ENCODE measurements at regions not wholly inside any gene's neighbourhood (a gene's known extent, or its start where the extent isn't known, plus 50 kb on each side); places are given as distances from the start of the nearest gene placed in this dataset.

GRCh38 chr3:147866561-147866960, 457.4 kb downstream of the ZIC1 start:
- no peak for DNase-seq

GRCh38 chr3:147872568-147872967, 463.4 kb downstream of the ZIC1 start:
- no peak for DNase-seq

DNA sequence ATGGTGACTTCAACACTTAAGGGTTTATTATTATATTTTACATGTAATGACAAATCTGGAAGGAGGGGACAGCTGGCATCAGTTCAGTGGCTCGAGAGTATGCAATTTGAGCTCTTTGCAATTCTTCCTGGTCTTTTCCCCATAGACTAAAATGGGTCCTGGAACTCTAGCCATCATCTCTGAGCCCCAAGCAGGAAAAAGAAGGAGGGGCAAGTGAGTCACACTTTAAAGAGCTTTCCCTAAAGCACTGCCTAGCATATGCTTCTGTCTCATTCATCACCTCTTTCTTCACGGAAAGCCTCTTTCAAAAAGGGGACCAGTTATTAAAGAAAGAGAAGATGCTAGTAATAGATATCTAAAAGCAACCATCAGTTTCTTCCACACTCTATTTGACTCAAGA, 466.3 kb downstream of the ZIC1 start:
- no peak for DNase-seq

DNA sequence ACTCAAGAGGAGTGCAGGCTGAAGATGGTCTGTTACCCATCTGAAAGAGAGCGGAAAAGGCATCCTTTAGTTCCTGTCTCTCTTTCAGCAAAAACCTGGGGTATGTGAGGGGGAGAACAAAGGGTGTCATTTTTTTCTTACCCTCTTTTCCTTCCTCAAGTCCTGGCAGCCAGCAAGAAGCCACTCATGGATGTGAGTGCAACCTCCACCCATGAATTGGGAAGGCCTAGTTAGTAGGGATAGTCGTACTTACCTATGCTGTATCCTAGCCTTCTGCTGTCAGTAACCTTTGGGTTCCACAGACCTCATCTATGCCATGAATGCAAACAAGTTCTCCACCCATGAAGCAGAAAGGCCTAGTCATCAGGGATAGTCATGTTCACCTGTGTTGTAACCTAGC, 472.8 kb downstream of the ZIC1 start:
- DNase-seq: no peak

- no peak for DNase-seq
Observed at GRCh38 chr3:147886879-147887278, 477.7 kb downstream of the ZIC1 start.

GRCh38 chr3:147887797-147888196, 478.6 kb downstream of the ZIC1 start:
- no peak for DNase-seq

DNA sequence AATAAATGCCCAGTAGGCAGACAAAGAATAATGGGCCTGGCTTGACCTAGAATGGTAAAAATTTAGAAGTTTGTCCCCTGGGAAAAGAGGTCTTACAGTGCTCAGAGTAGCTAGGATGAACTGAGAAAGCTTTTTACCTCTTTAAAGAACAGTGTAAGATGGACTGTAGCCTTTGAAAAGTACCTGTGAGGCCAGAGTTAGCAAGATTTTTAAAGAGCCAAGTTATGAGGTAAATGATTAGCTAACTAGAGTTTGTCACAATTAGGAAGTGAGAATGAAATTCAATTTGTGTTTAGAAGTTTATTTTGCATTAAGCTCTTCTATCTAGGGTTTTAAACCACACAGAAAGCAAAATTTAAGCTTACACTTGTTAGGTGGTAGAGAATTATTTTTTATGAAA, 480.9 kb downstream of the ZIC1 start:
- no peak for DNase-seq

DNA sequence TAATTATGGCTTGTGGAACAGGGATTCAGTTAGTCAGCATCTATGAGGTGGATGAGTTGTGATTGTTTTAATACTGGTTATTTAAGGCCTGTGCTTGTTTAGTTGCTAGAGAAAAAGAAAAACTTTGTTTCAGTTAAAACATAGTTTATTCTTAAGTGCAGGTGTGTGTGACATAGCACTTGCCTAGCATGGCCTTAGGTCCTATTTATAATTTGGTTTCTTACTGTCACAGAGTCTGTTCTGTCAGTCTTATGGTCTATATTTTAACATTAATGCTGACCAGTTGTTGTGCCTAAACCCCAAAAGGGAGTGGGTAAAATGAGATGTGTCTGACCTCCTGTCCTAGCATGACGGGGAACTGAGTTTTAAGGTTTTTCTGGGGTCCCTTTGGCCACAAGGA, 486.3 kb downstream of the ZIC1 start:
- no peak for DNase-seq

GRCh38 chr3:147900851-147901250, 491.7 kb downstream of the ZIC1 start:
- no peak for DNase-seq

DNA sequence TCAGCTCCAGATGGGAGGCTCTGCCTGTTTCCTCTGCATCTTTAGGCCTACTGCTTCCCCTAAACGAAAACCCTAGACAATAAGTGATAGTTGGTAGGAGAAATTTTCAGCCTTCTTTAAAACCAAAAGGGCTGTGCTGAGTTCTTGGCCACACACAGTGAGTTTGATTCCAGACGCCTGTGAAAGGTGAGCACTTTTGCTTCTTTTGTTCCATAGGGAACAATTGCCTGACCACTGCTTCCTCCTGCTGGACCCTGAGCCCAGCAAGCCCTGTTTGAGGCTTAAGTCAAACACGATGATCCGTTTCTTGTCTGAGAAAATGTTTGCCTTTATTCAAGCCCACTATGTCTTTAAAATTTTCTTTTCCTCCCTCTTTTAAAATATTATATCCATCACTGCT, 493.9 kb downstream of the ZIC1 start:
- no peak for DNase-seq

- DNase-seq: no peak
Observed at GRCh38 chr3:147904421-147904820, 495.3 kb downstream of the ZIC1 start.

DNA sequence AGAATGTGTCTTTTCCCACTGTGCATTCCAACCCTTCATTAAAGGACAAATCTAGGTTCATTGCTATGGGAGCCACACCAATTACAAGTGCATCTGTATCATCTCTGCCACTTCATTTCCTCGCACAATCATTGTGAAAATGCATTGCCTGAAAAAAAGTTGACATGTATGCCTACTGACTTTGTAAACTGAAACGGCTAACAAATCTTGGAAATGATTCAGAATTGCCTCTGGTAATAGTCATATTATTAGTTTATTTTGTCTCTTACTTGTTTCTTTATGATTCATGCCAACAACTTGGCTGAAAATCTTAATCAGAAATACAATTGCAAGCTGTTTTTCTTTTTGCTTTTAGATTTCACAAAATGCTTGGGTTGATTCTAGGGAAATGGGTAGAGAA, 497.1 kb downstream of the ZIC1 start:
- no peak for DNase-seq

GRCh38 chr3:147914532-147914931, 505.4 kb downstream of the ZIC1 start:
- no peak for DNase-seq

GRCh38 chr3:147915057-147915456, 505.9 kb downstream of the ZIC1 start:
- DNase-seq: no peak

DNA sequence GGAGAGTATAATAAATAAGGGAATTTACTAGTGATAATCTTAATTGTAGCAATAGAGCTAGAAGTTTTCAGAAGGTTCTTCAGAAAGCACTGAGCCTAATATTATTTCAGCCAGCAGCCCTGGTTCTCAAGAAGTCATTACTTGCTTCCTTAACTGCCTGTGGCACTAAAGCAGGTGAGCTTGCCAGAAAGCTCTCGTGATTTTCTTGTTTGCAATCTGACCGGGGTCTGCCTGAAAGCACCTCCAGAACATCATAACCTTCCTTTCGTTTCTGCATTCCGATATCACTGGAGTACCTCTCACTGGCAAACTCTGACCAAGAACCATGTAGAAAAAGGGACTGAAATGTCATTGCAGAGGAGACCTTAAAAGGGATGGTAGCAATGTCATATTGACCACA, 510.3 kb downstream of the ZIC1 start:
- no peak for DNase-seq

GRCh38 chr3:147921051-147921450, 511.9 kb downstream of the ZIC1 start:
- DNase-seq: no peak

DNA sequence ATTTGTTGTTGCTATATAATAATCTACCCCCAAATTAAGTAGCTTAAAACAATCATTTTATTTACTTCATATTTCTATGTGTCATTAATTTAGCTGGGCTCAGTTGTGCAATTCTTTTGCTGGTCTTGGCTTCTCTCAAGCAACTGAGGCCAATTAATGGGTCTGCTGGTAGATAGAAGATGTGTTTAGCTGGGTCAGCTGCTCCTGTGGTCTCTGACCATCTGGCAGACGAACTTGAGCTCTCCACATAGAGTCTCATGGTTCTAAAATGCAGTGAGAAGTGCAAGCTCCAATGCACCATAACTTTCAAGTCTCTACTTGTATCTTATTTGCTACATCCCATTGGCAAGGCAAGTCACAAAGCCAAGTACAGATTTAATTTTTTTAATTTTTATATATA, 515.6 kb downstream of the ZIC1 start:
- no peak for DNase-seq

GRCh38 chr3:147925272-147925671, 516.1 kb downstream of the ZIC1 start:
- no peak for DNase-seq

DNA sequence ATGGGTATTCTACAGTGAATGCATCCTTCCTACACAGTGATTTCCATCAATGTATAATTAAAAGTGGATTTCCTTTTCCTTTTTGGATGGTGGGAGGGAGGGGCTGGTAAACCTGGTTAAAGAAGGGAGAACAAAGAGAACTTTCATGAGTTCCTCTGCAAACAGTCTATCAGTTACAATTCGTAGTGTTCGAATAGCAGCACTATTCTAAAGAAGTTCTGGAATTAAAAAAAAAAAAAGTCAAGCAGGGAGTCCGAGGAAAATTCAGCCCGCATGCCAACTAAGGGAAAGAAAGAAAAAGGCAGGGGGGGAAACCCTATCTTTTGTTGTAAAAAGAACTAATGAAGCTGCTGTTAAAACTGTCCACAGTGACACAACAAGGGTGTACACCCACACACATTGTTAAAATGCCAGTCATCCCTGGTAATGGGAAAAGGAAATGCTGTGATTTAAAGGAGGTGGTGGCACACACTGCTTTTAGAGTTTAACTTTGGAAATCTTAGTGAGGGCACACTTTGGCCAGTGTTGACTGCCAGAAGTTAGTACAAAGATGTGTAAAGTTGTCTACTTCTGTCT, 521.2 kb downstream of the ZIC1 start:
- no peak for DNase-seq

DNA sequence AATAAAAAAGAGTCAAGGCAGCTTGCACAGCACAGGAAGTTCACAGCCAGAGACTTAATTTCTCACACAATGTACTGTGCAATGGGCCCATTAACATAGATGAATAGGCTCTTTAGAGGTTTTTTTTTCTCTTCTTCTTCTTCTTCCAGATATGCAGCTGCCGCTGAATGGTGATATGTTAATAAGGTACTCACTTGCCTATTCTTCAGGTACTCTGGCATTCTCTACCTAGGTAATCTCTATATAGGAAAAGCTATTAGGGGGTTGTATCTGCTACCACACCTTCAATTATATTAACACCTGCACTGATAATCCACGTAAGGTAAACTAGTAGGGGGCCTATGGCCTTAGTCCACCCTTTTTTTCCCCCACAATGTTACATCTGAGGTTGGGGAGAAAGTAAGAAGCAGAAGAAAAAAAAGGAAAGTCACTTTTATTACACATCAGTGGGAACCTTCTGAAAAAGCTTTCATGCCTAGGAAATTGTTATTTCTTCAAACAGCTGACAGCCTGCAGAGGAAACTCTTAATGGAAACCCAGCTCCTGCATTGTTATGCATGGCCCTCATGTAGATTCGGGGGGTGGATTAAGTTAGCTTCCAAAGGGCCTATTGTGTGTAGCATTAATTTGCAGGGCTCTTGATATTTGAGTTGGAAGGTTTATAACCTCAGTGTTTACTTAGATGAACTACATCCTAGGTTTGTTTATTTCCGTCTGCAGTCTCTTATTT, 525.5 kb downstream of the ZIC1 start:
- DNase-seq: no peak

DNA sequence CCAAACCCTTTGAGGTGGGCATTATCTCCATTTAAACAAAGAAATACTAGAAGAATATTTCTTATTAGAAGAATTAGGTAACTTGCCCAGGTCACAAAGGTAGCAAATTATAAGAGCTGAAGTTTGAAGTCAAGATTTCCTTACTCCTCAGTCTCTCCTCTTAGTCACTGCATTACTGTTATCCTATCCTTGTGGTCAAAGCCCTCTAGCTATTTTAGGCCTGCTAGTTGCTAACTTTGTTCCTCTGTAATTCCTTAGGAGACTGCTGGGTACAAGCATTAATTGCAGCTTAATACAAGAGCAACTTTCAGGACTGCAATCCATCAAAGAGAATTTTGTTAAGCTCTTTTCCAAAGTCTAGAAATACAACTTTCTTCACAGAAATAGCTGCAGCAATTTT, 528.2 kb downstream of the ZIC1 start:
- no peak for DNase-seq

DNA sequence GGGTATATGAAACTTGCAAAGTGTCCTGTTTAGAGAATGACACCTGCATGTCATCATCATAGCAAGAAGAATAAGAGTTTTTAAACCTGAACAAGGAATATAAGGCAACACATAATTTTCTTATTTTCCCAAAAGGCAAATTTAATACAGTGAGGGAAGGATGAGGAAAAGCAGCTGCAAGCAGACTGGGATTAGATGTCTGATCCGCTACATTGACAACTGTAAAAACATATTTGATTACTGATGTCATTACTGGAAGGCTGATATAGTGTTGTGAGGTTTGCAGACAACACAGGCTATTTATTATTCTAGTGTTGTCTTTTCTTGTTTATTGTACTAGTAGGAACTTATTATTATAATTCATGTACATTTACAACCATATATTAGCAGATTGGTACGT, 528.7 kb downstream of the ZIC1 start:
- no peak for DNase-seq

DNA sequence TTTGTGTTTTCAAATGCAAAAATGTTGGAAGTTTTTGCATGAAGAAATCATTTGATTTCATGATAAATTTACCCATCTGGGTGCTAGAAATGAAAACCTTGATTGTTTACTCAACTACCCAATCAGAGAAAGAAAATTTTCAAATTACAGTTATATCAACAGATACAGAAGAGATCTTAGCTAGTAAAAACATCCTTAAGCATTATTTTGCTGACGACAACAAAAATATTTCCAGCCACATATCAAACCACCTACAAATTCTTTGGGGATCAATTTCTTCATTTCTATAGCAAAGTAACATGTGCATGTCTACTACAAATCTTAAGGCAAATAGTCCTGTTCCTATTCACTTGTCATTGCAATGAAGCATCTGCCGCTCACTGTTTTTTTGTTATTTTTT, 530.3 kb downstream of the ZIC1 start:
- DNase-seq: no peak

- no peak for DNase-seq
Observed at GRCh38 chr3:147939839-147940238, 530.7 kb downstream of the ZIC1 start.
